Transverse colon (tissue), 4 donors: ENCODE measurements at regions not wholly inside any gene's neighbourhood (a gene's known extent, or its start where the extent isn't known, plus 50 kb on each side); places are given as distances from the start of the nearest gene placed in this dataset.

Experiments
- DNase-seq: peaks from one replicate; pipeline ENCODE4 v3.0.0-alpha.2; 2019
- H3K27ac ChIP-seq, 4 donors: fragments of 200-600 bp; sonication (generic); 2 replicates each; pipeline ENCODE4 v1.5.1; 2016 to 2018; ENCODE audit warnings: inconsistent platforms in 4 of 4
- H3K27me3 ChIP-seq: fragments of 200-600 bp; sonication (generic); 2 replicates; pipeline ENCODE4 v1.5.1; 2017; ENCODE audit warnings: inconsistent platforms
- H3K36me3 ChIP-seq, 4 donors: fragments of 200-600 bp; sonication (generic); 2 replicates each; pipeline ENCODE4 v1.5.1; 2017 to 2019; ENCODE audit warnings: inconsistent platforms in 4 of 4
- H3K4me1 ChIP-seq, 4 donors: fragments of 200-600 bp; sonication (generic); 2 replicates each; pipeline ENCODE4 v1.5.1; 2017 to 2020; ENCODE audit warnings: inconsistent platforms in 4 of 4
- H3K4me3 ChIP-seq, 4 donors: fragments of 200-600 bp; sonication (generic); 1 replicate in 1 of 4; 2 replicates in 3 of 4; pipeline versions ENCODE4 v1.5.1 to v1.6.1; 2017 to 2019; ENCODE audit warnings: inconsistent platforms in 4 of 4
- H3K9me3 ChIP-seq, 2 donors: fragments of 200-600 bp; sonication (generic); 2 replicates each; pipeline ENCODE4 v1.5.1; 2017 to 2019; ENCODE audit warnings: inconsistent platforms in 2 of 2
- EP300 ChIP-seq: sonication (generic); formaldehyde crosslinking; IDR thresholded peaks from one replicate; pipeline ENCODE4 v1.6.1; 2017; ENCODE audit warnings: antibody characterized with exemption, low read depth
- POLR2A ChIP-seq: fragments of 450-650 bp; IDR thresholded peaks from one replicate; pipeline ENCODE4 v1.6.1; 2016; ENCODE audit warnings: antibody characterized with exemption, mild to moderate bottlenecking, moderate library complexity
- POLR2AphosphoS5 ChIP-seq, 3 donors: sonication (generic); formaldehyde crosslinking; IDR thresholded peaks; one replicate each; pipeline ENCODE4 v1.6.1; 2016; ENCODE audit warnings: antibody characterized with exemption in 3 of 3
- WGBS, 2 donors: methylation state at CpG; one replicate each; pipeline ENCODE4 v1.1.5; 2018; ENCODE audit warnings: low coverage in 1 of 2; 5-methylcytosine and 5-hydroxymethylcytosine counted together
- in situ Hi-C, 4 donors: fragments of 200-750 bp; cut with MboI; loops; one replicate each; pipeline versions ENCODE4 v1.15.0 to v1.15.1; 2017; ENCODE audit warnings: low sequenced_read_pairs in 3 of 4, low pct_ligation_motif_present in 1 of 4, low pct_unique_long_range_greater_than_20kb in 1 of 4
- intact Hi-C: fragments of 100-400 bp; cut with DNase I; formaldehyde crosslinking; loops from one replicate; pipeline ENCODE4 v1.15.1; 2023; ENCODE audit warnings: low total_unique reads
- TF ChIP-seq, protein P1 (sequence below), 5 experiments: fragments of 200-600 bp in 3 of 5; fragments of 450-650 bp in 2 of 5; sonication (generic) in 3 of 5; IDR thresholded peaks; 1 replicate in 2 of 5; 2 replicates in 3 of 5; pipeline ENCODE4 v1.5.1; 2016 to 2017; ENCODE audit warnings: antibody characterized with exemption in 5 of 5, inconsistent platforms in 3 of 5, mild to moderate bottlenecking in 2 of 5, moderate library complexity in 1 of 5

GRCh38 chr4:126004941-126005340 is 690.2 kb downstream of the FAT4 start:
- Histone ChIP-seq H3K27me3 (no peaks in the 10 kb centered on the region), H3K4me1 (no peaks in the 10 kb centered on the region), H3K27ac (no peak overlapping the region), H3K4me3 (no peak overlapping the region), H3K9me3 (no peaks in the 10 kb centered on the region), H3K36me3 (no peaks in the 10 kb centered on the region)
- 38 to 46% methylated on average over 3 to 4 of the region's 4 CpGs for WGBS, 2 donors
- intact Hi-C loops = no loop called here
- TF ChIP-seq EP300 = no peak
- TF ChIP-seq, protein P1, sequence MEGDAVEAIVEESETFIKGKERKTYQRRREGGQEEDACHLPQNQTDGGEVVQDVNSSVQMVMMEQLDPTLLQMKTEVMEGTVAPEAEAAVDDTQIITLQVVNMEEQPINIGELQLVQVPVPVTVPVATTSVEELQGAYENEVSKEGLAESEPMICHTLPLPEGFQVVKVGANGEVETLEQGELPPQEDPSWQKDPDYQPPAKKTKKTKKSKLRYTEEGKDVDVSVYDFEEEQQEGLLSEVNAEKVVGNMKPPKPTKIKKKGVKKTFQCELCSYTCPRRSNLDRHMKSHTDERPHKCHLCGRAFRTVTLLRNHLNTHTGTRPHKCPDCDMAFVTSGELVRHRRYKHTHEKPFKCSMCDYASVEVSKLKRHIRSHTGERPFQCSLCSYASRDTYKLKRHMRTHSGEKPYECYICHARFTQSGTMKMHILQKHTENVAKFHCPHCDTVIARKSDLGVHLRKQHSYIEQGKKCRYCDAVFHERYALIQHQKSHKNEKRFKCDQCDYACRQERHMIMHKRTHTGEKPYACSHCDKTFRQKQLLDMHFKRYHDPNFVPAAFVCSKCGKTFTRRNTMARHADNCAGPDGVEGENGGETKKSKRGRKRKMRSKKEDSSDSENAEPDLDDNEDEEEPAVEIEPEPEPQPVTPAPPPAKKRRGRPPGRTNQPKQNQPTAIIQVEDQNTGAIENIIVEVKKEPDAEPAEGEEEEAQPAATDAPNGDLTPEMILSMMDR (IDR thresholded peaks at IDR 0.05) = no peak
- no peak for TF ChIP-seq POLR2A
- no peak for TF ChIP-seq POLR2AphosphoS5 (IDR thresholded peaks at IDR 0.05)
- no peak for DNase-seq
- in situ Hi-C loops = no loop called here

GRCh38 chr4:126007142-126007541 is 692.4 kb downstream of the FAT4 start:
- Histone ChIP-seq H3K27me3 (no peaks in the 10 kb centered on the region), H3K9me3 (no peaks in the 10 kb centered on the region), H3K4me1 (no peaks in the 10 kb centered on the region), H3K27ac (no peak overlapping the region), H3K4me3 (no peak overlapping the region), H3K36me3 (no peaks in the 10 kb centered on the region)
- 69 to 85% methylated on average over 3 of the region's 3 CpGs for WGBS, 2 donors
- intact Hi-C loops (no loop called here), in situ Hi-C loops (no loop called here)
- no peak for DNase-seq
- TF ChIP-seq, protein P1 (IDR thresholded peaks at IDR 0.05) = no peak
- TF ChIP-seq EP300 (no peak), POLR2A (no peak), POLR2AphosphoS5 (IDR thresholded peaks at IDR 0.05) (no peak)

DNA sequence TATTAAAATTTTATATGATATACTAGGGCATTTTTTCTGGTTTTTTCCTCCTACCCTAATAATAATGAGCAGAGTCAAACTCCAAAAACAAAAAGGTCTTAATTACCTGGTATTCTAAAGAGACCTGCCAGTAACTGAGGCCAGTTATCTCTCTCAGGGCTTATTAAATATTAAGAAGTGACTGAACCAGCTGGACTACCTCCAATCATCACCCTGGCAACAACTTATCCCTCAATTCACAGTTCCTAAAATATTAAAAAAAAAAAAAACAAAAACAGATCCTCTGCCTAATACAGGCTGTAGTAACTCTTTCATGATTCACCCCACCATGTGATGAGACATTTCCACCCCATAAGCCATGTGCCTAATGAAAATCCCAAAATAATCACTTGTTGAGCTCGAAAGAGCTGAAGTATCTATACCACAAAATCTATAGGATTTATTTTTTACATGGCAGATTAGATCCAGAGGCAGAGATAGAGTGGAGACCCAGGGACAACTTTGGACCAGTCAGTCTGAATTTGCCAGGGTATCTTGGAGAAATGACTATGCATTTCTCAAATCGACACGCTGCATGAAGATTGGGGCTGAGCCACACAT is 698.0 kb downstream of the FAT4 start:
- Histone ChIP-seq H3K27me3 (no peaks in the 10 kb centered on the region), H3K27ac (no peak overlapping the region)
- in situ Hi-C loops = no loop called here

DNA sequence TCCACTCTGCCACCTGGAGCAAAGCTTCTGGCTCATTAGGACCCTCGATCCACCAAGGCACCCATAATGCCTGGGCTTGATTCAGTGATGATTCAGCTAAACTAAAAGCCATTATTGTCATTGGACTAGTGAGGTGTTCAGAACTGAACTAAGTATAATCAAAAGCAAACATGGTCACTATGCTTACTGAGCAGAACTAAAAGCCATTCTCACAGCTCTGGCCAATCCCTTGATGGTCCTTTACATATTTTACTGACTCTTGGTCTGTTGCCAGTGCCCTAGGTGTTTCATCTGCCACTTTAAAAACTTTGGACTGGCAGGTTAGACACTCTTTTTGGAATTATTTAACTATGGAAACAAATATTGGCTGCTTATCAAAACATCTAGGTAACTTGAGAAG is 703.5 kb downstream of the FAT4 start:
- in situ Hi-C loops (no loop called here), intact Hi-C loops (no loop called here)
- TF ChIP-seq EP300 = no peak
- no peak for TF ChIP-seq POLR2A
- TF ChIP-seq, protein P1 (IDR thresholded peaks at IDR 0.05) = no peak
- no peak for TF ChIP-seq POLR2AphosphoS5 (IDR thresholded peaks at IDR 0.05)
- 75 to 87% methylated on average over 1 of the region's 1 CpG for WGBS, 2 donors
- Histone ChIP-seq H3K36me3 (no peaks in the 10 kb centered on the region), H3K4me3 (no peak overlapping the region), H3K27me3 (no peaks in the 10 kb centered on the region), H3K27ac (no peak overlapping the region), H3K9me3 (no peaks in the 10 kb centered on the region), H3K4me1 (no peaks in the 10 kb centered on the region)
- no peak for DNase-seq

More for the DNA sequence above, 698.0 kb downstream of the FAT4 start:
- TF ChIP-seq POLR2A (no peak), POLR2AphosphoS5 (IDR thresholded peaks at IDR 0.05) (no peak), EP300 (no peak)
- TF ChIP-seq, protein P1 (IDR thresholded peaks at IDR 0.05) = no peak
- intact Hi-C loops = no loop called here
- H3K4me3 ChIP-seq = no peak overlapping the region
- H3K9me3 ChIP-seq = no peaks in the 10 kb centered on the region
- no peak for DNase-seq
- H3K36me3 ChIP-seq = no peaks in the 10 kb centered on the region
- no peaks in the 10 kb centered on the region for H3K4me1 ChIP-seq
- WGBS, 2 donors = 83% methylated on average over 3 of the region's 3 CpGs
